Colonic mucosa (tissue), 4 donors: ENCODE measurements at regions not wholly inside any gene's neighbourhood (a gene's known extent, or its start where the extent isn't known, plus 50 kb on each side); places are given as distances from the start of the nearest gene placed in this dataset.

ENCODE experiments used
- DNase-seq: peaks from one replicate; pipeline ENCODE4 v3.0.0-alpha.2; 2020
- H3K27ac ChIP-seq: fragments of 200-600 bp; one replicate; pipeline ENCODE4 v1.8.0; 2021
- H3K27me3 ChIP-seq: fragments of 200-600 bp; one replicate; pipeline ENCODE4 v1.8.0; 2021
- H3K36me3 ChIP-seq: fragments of 200-600 bp; one replicate; pipeline ENCODE4 v1.8.0; 2021
- H3K4me1 ChIP-seq: fragments of 200-600 bp; one replicate; pipeline ENCODE4 v1.8.0; 2021; ENCODE audit warnings: mild to moderate bottlenecking
- H3K4me3 ChIP-seq: fragments of 200-600 bp; one replicate; pipeline ENCODE4 v1.8.0; 2021
- H3K9ac ChIP-seq, 2 donors: one replicate each; pipeline ENCODE4 v1.7.0; 2013; ENCODE audit warnings: control low read depth in 2 of 2, low read depth in 2 of 2, low read length in 2 of 2
- H3K9me3 ChIP-seq: fragments of 200-600 bp; one replicate; pipeline ENCODE4 v1.8.0; 2021
- intact Hi-C: fragments of 100-400 bp; cut with DNase I; formaldehyde crosslinking; loops from one replicate; pipeline ENCODE4 v1.14.1; 2022
- TF ChIP-seq, protein P1 (sequence below): fragments of 200-600 bp; IDR thresholded peaks from one replicate; pipeline ENCODE4 v1.8.0; 2022; ENCODE audit warnings: antibody characterized with exemption, mild to moderate bottlenecking
- donor health status: healthy.
- donor health status: DM: no; HTN: no; CAD: no.
- donor health status: DM: no; HTN: no; CAD: no.

DNA sequence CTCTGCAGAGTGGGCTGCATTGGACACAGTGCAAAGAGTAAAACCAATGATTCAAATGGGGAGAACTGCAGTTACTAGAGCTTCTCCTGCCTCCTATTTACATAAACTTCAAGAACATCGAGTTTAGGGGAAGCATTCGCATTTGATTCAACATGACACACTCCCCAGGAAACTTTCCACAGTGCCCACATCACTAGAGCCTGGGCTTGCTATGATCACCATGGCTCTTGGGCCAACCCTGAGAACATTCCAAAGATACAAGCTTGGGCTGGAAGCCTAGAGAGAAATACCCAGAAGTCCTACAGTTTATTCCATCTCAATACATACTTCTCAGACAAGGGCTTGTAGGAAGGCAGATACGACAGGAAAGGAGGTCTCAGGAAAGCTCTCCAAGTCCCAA, 337.9 kb downstream of the CD83 start:
- intact Hi-C loops = no loop called here
- H3K9me3 ChIP-seq = no peaks in the 10 kb centered on the region
- no peaks in the 10 kb centered on the region for H3K36me3 ChIP-seq
- H3K4me3 ChIP-seq = no peak overlapping the region
- H3K27ac ChIP-seq = no peak overlapping the region
- H3K4me1 ChIP-seq = no peaks in the 10 kb centered on the region
- no peak for DNase-seq
- no peak overlapping the region for H3K9ac ChIP-seq
- TF ChIP-seq, protein P1, sequence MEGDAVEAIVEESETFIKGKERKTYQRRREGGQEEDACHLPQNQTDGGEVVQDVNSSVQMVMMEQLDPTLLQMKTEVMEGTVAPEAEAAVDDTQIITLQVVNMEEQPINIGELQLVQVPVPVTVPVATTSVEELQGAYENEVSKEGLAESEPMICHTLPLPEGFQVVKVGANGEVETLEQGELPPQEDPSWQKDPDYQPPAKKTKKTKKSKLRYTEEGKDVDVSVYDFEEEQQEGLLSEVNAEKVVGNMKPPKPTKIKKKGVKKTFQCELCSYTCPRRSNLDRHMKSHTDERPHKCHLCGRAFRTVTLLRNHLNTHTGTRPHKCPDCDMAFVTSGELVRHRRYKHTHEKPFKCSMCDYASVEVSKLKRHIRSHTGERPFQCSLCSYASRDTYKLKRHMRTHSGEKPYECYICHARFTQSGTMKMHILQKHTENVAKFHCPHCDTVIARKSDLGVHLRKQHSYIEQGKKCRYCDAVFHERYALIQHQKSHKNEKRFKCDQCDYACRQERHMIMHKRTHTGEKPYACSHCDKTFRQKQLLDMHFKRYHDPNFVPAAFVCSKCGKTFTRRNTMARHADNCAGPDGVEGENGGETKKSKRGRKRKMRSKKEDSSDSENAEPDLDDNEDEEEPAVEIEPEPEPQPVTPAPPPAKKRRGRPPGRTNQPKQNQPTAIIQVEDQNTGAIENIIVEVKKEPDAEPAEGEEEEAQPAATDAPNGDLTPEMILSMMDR = no peak
- no peaks in the 10 kb centered on the region for H3K27me3 ChIP-seq

GRCh38 chr6:14455876-14456648, 338.5 kb downstream of the CD83 start:
- no peak for DNase-seq
- H3K4me3 ChIP-seq = no peak overlapping the region
- no peaks in the 10 kb centered on the region for H3K27me3 ChIP-seq
- TF ChIP-seq, protein P1 = no peak
- no peaks in the 10 kb centered on the region for H3K36me3 ChIP-seq
- H3K9ac ChIP-seq = no peak overlapping the region
- no peaks in the 10 kb centered on the region for H3K9me3 ChIP-seq
- intact Hi-C loops = no loop called here
- no peaks in the 10 kb centered on the region for H3K4me1 ChIP-seq
- no peak overlapping the region for H3K27ac ChIP-seq

GRCh38 chr6:14456941-14457340, 339.4 kb downstream of the CD83 start:
- H3K4me1 ChIP-seq = no peaks in the 10 kb centered on the region
- H3K4me3 ChIP-seq = no peak overlapping the region
- H3K27ac ChIP-seq = no peak overlapping the region
- H3K9me3 ChIP-seq = no peaks in the 10 kb centered on the region
- TF ChIP-seq, protein P1 = no peak
- no peaks in the 10 kb centered on the region for H3K36me3 ChIP-seq
- DNase-seq = no peak
- intact Hi-C loops = no loop called here
- no peak overlapping the region for H3K9ac ChIP-seq
- no peaks in the 10 kb centered on the region for H3K27me3 ChIP-seq

GRCh38 chr6:14458669-14459266, 341.2 kb downstream of the CD83 start:
- Histone ChIP-seq H3K36me3 (no peaks in the 10 kb centered on the region), H3K27me3 (no peaks in the 10 kb centered on the region), H3K9ac (no peak overlapping the region), H3K4me1 (no peaks in the 10 kb centered on the region), H3K27ac (no peak overlapping the region), H3K9me3 (no peaks in the 10 kb centered on the region), H3K4me3 (no peak overlapping the region)
- TF ChIP-seq, protein P1 = no peak
- intact Hi-C loops = no loop called here
- DNase-seq = no peak

GRCh38 chr6:14459315-14459714, 341.7 kb downstream of the CD83 start:
- no peak for DNase-seq
- TF ChIP-seq, protein P1 = no peak
- H3K4me3 ChIP-seq = no peak overlapping the region
- no peaks in the 10 kb centered on the region for H3K27me3 ChIP-seq
- no peaks in the 10 kb centered on the region for H3K36me3 ChIP-seq
- no peak overlapping the region for H3K9ac ChIP-seq
- no peak overlapping the region for H3K27ac ChIP-seq
- intact Hi-C loops = no loop called here
- H3K4me1 ChIP-seq = no peaks in the 10 kb centered on the region
- H3K9me3 ChIP-seq = no peaks in the 10 kb centered on the region
